Activated CD8-positive, alpha-beta memory T cell treated with anti-CD3 and anti-CD28 coated beads for 24 hours (primary cell): ENCODE measurements at regions not wholly inside any gene's neighbourhood (a gene's known extent, or its start where the extent isn't known, plus 50 kb on each side); places are given as distances from the start of the nearest gene placed in this dataset.
"Not testable (repeated sequence)": the region's sequence is repeated elsewhere in the genome, so short reads cannot be mapped to it uniquely, and the experiment has no call there.

ENCODE experiments used
- DNase-seq: peaks from one replicate; pipeline ENCODE4 v3.0.0-alpha.2; 2020

DNA sequence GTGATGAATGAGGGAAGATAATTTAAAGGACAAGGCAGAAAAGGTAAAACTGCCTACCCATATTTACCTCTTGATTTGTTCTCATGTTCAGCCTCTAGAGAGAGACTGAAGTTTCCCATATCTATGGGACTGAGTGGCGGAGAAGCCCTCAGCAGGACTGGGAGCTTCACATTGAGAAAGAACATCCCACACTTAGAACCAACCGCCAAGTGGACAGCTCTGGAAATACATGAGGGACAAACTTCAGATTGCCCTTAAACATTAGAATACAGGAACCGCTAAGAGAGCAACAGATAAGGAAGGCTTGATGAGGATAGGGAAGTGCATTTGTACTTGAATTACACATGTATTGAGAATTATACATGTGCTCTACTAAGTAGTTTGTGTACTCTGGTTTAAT is 316.0 kb upstream of the MIR17HG start:
- no peak for DNase-seq

DNA sequence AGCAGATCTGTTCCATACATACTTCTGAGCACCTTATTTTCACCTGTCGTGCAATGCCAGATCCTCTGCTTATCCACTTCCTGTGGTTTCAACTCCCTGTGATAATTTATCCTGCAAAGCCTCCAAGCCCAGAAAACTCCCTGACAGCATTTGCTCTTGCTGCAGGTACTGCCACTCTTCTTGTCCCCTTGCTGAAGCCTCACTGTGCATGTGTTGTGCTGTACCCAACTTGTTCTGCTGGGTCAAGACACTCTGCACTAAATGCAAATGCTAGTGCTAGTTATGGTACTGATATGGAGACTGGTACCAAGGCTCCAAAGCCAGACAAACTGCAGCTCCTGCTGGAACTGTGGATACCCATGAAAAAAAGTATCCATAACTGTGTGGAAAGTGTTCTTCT is 315.4 kb upstream of the MIR17HG start:
- no peak for DNase-seq

DNA sequence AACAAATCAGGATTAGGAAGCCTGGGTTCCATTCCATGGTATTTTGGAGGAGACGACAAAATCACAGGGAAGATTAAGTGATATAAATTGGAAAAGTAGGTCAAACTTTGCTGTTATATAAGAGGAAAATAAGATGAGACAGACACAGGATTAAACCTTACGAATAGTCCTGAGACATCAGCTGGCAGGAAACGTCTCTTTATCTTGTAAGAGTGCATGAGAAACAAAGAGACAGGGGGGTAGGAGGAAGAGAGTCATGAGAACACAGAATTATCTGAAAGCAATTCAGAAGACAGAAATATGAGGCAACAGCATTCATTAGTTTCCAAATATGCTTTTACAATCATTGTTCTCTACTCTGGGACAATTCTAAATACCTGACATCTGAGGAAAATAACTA is 310.6 kb upstream of the MIR17HG start:
- no peak for DNase-seq

DNA sequence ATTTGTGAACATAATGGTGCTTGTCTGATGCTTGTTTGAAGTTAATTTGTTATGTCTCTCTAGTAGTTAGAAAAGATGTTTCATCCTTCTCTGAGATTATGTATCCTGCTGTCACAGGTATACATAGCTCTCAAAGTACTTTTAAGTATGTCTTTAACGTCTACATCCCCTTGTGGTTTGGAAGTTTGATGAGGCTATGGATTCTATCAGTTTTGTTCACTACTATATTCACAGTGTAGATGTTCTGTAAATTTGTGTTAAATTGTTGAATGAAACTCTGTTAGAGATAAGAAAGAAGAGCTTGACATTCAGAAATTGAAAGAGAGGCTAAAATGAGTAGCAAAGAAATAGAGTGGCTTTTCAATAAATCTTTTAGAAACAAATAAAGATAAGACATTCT is 304.6 kb upstream of the MIR17HG start:
- no peak for DNase-seq

DNA sequence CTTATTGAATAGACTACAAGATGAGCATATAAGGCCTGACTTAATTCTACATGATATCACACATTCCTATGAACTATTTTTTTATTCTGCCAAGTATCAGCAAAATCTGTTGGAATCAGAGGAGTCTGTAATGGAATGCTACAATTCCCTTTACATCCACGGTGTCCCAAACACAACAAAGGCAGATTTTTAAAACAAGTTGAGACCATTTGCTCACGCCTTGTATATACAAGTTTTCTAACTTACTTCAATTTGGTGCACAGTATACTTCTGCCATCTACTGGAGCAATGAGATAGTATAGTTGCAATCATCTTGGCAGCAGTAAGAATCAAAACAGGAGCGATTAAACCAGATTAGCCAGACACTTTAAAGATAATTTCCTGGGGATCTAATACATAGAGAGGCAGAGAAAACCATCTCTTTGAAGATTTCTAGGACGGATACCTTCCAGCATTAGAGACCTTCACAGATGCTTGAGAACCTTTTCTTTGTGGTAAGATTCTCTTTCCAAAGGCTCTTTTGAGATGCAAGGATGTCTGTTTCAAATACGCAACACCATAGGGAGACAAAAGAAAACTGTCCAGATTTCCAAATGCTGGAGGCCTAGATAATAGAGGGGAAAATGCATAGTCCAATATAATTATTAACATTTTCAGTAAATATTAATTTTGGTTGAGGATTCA is 302.0 kb upstream of the MIR17HG start:
- no peak for DNase-seq

DNA sequence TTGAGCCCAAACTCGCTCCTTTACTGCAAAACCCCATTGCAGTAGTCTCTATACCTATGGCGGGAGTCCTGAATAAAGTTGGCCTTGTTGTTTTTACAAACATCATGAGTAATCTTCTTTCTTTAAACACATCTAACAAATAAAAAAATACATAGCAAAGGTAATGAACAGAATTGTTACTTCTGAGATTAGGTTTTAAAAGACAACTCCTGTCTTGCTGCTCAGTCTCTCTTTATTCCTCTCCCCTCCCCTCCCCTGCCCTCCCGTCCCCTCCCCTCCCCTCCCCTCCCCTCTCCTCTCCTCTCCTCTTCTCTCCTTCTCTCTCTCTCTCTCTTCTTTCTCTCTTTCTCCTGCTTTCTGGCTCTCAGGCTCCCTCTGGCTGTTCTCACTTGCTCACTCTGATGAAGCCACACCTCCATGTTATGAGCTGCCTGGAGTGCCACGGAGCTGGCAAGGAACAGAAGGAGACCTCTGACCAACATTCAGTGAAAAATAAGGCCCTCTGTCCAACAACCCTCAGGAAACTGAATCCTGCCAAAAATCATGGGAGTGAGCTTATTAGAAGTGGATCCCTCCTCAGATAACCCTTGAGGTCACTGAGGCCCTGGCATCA is 300.7 kb upstream of the MIR17HG start:
- DNase-seq, result no peak

DNA sequence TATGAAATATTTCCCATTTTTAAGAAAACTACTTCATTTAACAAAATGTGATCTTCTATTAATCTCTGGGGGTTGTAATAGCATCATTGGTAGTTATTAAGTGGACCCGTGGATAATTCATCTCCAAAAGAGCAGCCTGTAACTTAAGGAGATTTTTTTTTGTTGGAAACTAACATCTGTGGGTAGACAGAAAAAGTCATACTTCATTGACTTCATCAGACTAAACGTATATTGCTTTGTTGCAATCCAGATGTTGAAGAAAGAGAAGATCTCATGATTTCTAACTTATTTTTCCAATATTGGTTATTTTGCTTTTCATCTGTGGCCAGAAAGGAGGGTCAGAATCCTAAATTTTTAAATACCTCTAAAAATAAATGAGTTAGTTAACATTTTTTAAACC is 296.5 kb upstream of the MIR17HG start:
- no peak for DNase-seq

DNA sequence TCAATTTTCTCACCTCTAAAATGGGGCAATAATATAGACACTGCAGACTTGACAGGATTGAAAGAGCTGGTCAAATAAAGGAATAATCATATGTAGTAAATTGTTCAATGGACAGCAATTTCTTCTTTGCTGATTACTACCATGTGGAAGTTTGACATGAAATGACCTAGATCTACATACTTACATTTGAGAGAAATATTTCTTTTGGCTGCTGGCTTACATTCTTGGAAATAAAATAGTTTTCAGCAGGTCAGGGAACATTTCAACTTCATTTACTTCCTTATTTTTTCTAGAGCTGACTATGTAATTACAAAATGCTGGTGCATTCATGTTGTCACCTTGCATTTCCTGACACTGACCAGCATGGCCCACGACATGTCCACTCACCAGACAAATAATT is 294.6 kb upstream of the MIR17HG start:
- no peak for DNase-seq

DNA sequence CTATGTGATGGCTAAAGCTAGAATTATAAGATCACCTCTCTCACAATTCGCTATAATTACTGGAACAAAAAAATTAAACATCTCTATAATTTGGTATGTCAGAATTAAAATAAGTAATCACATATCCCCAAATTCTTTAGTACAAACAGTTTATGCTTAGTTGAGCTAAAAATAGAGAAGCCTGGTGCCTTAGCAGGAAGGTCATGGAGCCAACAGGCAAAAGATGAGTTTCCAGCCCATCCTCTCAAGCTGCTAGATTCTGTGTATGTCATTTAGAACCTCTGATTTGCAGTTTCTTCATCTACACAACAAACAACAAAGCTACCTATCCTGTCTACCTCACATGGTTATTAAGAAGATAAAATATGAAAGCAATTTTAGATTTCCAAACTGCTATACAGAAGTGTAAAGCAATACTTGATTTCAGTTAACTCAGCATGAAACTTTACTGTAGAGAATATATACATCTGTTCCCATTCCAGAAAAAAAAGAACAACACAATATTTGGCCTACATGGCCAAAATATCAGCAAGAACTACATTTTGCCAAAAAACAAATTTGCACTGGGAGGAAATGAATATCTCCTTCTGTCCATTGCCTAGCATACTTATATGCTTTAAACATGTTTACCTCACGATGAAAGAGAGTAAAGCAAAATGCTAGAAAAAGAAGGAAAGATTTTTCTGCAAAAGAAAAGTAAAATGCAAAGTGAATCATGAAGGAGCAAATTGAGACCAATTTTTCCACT is 294.0 kb upstream of the MIR17HG start:
- DNase-seq, result no peak

DNA sequence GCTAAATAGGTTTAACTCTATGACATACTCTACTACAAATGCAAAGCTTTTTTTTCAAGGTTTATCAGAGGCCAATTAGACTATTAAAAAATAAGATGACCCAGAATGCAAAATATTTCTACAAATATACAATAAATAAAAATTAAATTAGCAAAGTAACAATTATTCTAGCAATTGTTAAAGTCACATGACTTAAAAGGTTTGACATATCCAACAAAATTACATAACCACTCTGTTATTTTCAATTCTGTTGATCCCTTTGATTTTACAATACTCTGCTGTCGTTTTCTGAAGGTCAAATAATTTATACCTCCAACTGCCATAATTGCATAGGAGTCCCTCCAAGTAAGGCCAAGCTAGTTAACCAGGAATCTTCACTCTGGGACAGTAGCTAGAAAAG is 292.6 kb upstream of the MIR17HG start:
- no peak for DNase-seq

DNA sequence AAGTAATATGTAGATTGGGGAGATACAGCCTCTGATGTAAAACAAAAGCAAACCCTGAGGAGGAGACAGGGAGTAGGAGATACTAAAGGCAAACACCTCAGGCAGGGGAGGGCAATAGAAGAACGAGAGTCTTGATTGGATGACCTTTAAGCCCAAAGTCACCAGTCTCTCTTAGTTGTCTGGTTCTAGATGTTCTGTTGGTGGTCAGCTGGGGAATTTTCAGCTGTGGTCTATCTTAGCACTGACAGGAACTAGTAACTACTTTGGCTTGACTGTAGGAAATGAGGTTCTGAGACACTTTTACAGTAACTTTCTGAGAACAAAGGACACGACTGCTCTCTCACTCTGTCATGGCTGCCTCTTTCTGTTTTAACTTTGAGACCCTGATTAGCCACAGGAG is 290.7 kb upstream of the MIR17HG start:
- no peak for DNase-seq

DNA sequence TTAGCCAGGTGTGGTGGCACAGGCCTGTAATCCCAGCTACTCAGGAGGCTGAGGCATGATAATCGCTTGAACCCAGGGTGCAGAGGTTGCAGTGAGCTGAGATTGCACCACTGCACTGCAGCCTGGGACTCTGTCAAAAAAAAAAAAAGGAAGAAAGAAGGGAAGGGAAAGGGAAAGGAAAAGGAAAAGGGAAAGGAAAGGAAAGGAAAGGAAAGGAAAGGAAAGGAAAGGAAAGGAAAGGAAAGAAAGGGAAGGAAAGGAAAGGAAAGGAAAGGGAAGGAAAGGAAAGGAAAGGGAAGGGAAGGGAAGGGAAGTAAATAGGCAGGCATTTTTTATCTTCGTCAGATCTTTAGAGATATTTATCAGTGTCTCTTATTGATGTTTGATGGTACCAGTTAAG is 290.0 kb upstream of the MIR17HG start:
- DNase-seq, result not testable (repeated sequence)

DNA sequence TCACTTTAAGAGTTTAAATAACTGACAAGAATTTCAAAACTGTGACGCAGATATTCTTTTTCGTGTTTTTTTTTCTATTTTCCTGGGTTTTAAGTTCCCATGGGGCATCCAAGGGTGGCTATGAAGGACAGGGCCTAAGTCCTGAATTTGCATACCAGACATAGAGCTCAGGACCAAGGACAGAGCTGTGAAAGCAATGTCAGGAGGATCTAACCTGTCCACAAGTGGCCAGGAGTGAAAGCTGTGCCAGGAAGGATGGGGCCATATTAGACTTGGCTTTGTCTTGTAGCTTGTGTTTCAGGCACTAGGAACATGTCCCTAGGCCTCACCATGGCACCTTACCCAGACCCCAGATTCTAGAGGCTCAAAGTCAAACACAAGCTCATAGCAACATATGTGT is 289.4 kb upstream of the MIR17HG start:
- DNase-seq, result no peak

DNA sequence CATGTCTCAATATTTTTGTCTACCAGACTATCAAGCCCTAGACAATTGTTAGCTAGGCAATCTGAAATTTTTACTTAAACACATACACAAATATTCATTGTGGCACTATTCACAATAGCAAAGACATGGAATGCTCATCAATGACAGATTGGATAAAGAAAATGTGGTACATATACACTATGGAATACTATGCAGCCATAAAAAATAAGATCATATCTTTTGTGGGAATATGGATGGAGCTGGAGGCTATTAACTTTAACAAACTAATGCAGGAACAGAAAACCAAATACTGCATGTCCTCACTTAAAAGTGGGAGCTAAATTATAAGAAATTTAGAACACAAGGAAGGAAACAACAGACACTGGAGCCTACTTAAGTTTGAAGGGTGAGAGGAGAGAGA is 288.6 kb upstream of the MIR17HG start:
- DNase-seq, result no peak

DNA sequence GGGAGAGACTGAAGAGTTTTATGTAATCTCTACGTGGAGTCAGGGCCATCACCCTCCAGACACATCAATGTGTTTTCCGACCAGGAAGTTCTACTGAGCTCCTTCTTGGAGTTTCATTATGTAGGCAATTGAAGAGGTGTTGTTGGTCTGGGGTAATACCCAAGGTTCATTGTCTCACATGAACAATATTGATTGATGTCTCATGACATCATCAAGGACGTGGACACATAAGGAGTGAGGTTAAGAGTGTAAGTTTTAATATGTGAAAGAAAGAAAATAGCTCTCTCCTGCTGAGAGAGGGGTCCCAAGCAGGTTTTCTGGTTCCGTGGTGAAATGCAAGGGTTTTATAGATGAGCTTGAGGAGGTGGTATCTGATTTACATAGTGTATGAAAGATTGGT is 280.7 kb upstream of the MIR17HG start:
- no peak for DNase-seq

DNA sequence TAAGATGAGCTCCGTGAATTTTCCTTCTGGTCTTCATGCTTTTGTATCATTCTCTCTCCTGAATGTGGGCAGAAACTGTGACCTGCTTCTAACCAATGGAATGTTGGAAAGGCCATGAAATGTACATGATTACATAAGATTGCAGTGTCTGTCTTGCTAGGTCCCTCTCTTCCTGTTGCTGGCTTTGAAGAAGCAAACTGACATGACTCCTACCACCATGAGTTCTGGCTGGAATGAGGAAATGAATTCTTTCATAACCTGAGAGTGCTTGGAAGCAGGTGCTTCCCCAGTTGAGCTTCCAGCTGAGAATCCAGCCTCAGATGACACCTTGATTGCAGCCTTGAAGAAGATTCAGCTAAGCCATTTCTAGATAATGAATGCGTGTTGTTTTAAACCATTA is 275.0 kb upstream of the MIR17HG start:
- DNase-seq, result no peak

DNA sequence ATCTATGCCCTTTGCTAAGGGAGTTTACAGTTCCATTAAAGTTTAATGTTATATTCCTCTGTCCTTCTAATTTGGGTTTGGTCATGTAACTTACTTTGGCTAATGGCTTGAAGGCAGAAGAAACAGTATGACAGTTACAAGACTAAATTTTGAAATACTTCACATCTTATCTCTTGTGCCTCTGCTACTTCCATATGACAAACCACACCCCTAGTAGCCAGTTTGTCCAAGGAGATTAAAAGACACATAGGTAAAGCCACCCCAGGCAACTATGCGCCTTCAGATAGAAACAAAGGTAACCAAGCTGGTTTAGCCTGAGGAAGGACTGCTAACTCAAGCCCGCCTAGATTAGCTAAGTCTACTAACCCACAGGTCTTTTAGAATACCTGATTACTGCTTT is 273.4 kb upstream of the MIR17HG start:
- DNase-seq, result no peak

DNA sequence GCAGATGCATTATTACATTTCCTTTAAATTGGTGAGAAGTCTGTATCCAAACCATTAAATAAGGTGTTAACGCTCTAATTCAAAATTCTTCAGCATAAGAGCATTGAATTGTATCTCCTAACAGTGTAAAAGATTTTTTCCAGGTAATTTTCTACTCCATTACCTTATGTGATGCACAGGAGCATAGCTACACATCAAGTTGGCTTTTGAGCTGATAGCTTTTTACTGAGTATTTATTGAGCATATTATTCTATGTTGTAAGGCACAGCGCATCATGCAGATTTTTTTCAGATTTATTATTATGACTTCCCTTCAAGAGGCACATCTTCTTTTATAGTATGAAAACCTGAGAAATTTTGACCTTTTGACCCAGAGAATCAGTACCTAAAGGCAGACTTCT is 270.7 kb upstream of the MIR17HG start:
- no peak for DNase-seq

DNA sequence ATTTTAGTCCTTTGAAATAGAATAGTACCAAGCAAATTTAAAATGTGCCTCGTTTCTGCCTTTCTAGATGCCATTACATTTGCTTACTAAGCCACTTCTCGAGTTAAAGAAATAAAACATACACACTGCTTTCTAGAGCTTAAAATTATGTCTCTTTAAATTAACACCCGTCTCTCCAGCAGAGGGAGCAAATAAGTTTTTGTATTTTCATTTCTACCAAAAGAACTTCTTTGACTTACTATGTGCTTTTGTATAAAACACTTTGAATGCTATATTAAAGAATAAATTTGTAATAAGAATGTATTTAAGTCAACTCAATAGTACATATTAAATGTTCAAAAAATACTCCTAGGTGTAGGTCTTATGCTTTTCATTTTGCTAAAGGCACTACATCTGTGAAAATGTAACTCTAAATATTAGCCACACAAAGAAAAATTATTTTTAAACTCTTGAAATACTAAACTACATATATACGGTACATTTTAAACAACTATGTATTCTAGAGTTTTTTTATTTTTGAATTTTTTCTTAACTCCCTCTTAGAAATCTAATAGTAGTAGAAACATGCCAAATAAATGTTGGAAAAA is 269.3 kb upstream of the MIR17HG start:
- no peak for DNase-seq

DNA sequence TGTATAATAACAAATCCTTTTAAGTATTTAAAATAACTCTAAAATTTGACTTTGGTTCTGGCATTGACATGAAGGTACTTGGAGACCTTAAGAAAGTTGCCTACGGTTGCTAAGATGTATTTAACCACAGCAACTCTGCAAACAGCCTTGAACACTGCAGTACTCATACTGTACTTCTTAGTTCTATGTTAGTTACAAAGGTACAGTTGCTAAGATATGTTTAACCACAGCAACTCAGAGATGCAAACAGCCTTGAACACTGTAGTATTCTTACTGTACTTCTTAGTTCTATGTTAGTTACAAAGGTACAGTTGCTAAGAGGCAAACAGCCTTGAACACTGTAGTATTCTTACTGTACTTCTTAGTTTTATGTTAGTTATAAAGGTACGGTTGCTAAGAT is 268.3 kb upstream of the MIR17HG start:
- no peak for DNase-seq

DNA sequence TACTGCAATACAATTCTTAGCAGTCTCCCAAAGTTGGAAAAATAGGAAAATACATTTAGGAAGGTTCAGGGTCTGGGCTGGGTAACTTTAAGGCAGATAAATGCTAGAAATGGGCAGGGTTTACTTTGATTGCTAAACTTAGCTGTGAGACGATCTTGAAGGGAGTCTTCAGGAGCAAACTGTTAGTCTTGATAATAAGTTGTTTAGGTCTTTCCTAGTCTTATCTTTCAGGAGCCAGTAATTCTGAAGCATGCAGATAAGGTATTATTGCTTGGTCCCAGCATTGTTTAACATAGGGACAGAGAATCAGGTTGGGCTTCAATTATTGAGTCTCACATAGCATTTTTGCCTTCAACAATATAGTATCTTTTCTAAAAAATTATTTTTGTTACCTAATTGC is 262.4 kb upstream of the MIR17HG start:
- no peak for DNase-seq

DNA sequence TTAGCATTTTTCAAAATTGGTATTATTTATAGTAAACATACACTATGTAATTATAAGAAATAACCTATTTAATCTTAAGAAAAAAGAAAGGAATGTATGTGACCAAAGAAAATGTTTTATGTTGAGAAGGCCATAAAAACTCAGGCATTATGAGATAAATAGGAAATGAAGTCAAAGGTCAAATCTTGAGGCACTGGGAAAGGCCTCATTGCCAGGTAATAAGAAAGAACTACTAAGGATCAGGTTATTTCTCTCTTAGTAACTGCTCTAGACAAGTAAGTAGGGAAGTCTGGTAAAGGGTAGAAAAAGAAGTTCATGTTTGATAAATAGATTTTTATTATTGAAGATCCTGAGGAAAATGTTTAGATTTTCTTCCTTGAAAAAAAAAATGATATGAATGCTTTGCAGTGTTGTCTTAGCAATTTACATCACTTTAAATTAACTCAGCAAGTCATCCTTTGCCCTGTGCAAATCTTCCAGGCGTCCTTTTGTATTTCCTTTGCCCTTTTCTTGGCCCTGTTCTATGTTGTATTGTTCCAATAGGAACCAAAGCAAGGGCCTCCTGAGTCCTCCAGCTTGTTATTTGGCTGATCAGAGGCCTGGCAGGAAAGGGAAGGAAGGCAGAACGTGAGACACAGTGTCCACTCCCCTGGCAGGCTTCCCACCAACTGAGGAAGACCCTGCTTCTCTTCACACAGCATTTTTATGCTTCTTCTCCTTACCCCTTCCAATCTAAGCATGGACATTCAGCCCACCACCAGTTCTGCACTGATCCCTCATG is 260.4 kb upstream of the MIR17HG start:
- no peak for DNase-seq

DNA sequence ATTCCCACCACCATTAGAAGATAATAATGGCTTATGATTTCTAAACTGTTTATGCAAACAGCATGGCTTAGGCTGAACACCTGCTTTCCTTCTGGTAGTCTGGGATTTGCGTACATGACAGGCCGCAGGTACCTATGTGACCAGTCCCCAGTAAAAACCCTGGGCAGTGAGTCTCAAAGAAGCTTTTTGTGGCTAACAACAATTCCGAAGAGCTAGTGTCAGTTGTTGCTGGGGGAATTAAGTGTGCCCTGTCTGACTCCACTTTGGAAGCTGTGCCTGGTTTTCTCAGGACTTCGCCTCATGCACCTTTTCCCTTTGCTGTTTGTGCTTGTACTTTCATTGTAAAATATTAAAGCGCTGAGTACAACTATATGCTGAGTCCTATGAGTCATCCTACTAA is 250.2 kb upstream of the MIR17HG start:
- DNase-seq, result no peak
